GM18499 (cell line): ENCODE measurements at regions not wholly inside any gene's neighbourhood (a gene's known extent, or its start where the extent isn't known, plus 50 kb on each side); places are given as distances from the start of the nearest gene placed in this dataset.
"Not testable (repeated sequence)": the region's sequence is repeated elsewhere in the genome, so short reads cannot be mapped to it uniquely, and the experiment has no call there.

Experiments
- ATAC-seq: cut with Tn5 transposase; IDR thresholded peaks from one replicate; pipeline ENCODE4 v1.9.1; 2021; ENCODE audit warnings: moderate number of reproducible peaks; ENCODE audit not compliant: insufficient read depth, unreplicated experiment

DNA sequence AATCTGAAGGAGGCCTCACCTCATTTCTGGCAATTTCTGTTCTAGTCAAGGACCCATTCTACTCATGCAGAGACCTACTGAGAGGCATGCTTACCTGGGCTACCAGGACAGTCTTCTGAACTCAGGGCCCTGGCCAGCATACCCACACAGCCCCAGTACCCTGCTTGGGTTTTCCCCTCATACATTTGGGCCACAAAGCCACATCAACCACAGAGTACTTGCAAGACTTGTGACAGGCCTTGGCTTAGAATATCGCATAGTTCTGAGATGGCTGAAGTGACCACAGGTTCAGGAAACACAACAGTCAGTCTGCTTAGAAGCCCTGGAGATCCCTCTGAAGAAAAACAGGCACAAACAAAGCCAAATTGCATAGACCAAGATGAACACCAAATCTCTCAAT, 758.8 kb upstream of the CDH9 start:
- no peak for ATAC-seq

DNA sequence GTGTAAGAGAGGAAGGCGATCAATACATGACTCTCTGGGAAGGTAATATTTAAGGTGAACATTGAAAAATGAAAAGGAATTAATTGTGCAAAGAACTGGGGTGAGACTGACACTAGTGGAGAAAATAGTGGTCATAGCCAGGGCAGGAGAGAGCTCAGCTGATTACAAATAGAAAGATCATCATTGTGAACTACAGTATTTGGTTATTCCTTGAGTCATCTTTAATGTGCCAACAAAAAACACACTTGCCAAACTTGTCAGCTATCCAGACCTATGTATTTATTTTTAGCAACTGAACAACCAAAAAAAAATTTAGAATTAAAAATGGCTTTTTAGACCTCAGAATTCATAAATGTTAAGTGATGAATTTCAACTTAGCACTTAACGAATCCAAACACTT, 749.8 kb upstream of the CDH9 start:
- ATAC-seq: no peak

DNA sequence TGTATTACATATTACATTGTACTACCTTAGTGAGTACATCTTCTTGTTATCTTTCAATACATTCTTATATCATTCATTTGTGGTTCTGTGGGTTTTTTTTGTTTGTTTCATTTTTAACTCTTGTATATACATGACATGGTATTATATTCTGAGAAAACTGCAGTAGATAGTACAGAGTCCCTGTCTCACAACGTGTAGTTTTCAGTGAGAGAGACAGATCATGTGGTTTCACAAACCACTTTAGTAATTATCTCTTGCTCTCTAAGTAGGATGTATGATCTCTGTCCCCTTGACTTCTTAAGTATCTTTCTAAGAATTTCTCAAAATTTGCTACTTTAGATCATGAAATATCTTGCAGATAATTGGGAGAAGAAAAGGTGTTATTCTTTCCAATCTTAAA, 745.9 kb upstream of the CDH9 start:
- no peak for ATAC-seq

DNA sequence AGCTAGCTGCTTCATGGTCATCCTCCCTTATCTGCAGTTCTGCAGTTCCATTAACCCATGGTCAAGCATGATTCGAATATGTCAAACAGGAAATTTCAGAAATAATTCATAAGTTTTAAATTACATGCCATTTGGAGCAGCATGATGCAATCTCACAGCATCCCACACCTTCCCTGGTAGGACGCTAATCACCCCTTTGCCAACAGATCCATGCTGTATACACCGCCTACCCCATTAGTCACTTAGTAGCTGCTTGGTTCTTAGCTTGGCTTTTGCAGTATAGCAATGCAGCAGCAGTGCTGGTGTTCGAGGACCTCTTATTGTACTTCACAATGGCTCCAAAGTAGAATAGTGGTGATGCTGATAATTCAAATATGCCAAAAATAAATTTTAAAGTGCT, 739.7 kb upstream of the CDH9 start:
- ATAC-seq: no peak

DNA sequence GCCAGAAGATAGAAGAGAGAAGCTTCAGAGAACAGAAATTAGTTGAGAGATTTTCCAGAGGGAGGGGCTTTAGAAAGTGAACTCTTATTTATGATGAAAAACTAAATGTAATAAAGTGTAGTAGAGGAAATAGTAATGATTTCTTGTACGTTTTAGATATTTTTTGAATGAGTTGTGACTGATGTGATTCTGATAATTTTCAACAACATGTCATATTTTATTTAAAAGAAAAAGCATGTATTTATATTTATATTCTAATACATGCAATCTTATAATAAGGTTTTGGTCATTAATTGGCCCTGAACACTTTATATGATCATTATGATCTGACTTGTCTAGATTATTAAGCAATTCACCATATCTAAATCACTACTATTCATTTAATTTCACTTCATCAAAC, 735.2 kb upstream of the CDH9 start:
- ATAC-seq: no peak

DNA sequence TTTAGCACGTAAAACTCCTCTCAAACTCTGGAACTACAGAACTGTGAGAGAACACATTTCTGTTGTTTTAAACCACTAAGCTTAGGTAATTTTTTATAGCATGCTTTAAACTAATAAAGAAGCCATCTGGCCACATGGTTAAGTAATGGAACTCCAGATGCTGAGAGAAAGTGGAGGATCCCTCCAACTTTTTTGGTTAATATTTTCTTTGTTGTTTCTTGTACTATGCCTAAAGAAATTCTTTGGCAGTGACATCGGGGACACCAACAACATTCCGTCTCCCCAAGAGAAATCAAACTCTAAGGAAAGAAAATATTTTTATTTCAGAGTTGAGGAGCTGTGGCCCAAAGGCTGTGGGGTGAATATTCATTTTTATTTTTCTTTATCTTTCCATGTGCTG, 734.8 kb upstream of the CDH9 start:
- no peak for ATAC-seq

DNA sequence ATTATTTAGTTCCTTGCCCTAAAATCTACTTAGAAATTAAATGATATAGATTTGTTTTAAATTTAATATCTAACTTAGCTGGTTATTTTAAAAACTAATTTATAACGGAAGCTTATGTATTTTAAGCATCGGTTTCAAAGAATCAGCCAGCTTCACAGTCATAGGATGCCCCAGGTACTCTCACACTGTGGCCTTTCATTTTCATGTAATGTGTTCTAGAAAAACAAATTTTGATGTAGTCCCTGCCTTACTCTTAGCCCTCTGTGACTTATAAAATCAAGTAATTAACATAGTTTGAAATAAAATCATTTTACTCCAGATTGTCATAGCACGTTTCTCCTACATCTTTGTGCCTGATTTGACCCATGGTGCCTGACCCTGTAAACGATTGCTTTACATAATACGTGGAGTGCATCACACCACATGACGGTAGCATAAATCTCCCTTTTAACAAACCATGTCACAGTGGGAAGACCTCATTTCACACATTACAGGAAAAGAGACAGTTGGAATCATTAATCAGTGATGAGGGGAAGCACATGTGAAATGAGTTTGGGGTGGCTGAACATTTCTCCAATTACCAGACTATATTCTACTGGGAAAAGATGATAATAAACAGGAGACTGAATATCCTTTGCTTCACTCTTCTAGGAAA, 731.5 kb upstream of the CDH9 start:
- ATAC-seq: no peak

DNA sequence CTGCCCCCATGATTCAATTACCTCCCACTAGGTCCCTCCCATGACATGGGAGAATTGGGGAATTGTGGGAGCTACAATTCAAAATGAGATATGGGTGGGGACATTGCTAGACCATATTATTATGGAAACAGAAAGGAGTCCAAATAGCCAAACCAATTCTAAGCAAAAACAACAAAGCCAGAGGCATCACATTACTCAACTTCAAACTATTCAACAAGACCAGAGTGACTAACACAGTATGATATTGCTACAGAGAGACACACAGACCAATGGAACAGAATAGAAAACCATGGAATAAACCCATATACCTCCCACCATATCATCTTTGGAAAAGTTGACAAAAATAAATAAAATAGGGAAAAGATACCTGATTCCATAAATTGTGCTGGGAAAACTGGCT, 710.5 kb upstream of the CDH9 start:
- no peak for ATAC-seq

DNA sequence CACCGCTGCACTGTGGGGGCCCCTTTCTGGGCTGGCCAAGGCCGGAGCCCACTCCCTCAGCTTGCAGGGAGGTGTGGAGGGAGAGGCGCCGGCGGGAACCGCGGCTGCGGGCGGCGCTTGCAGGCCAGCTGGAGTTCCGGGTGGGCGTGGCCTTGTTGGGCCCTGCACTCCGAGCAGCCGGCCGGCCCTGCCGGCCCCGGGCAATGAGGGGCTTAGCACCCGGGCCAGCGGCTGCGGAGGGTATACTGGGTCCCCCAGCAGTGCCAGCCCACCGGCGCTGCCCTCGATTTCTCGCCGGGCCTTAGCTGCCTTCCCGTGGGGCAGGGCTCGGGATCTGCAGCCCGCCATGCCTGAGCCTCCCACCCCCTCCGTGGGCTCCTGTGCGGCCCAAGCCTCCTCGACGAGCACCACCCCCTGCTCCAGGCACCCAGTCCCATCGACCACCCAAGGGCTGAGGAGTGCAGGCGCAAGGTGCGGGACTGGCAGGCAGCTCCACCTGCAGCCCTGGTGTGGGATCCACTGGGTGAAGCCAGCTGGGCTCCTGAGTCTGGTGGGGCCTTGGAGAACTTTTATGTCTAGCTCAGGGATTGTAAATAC, 705.1 kb upstream of the CDH9 start:
- not testable (repeated sequence) for ATAC-seq

DNA sequence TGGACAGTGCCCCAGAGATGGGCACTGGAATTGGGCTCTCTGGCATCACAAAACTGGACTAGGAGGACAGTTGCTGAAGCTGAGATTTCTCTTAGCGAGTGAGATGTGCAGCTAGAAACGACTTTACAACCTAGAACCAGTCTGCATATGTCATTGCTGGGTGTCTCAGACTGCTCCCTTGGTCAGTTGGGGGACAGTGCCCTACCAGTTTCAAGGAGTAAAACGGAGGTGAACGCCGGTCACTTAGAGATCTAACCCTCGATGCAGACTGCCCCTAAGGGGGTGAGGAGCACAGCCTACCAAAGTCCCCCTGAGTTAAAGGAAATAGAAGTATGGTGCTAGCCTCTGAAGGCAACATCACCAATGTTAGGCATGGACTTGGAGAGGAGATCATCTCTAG, 704.4 kb upstream of the CDH9 start:
- ATAC-seq: no peak

DNA sequence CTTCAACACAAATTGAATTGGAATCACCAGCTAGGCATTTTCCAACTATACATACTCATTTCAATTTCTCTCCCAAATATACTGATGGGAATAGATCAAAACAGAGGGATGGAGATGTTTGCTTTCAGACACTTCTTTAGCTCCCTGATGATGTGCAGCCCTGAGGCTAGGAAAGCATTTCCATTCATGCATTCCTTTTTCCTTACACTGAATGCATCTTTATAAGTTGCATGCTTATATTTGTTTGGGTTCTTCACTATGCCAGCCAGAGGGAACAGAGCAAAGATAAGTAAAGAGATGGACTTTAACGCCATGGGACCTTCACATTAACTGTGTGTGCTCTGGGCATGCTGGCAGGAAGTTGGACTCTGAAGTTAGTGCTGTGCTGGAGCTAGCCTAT, 696.5 kb upstream of the CDH9 start:
- no peak for ATAC-seq

DNA sequence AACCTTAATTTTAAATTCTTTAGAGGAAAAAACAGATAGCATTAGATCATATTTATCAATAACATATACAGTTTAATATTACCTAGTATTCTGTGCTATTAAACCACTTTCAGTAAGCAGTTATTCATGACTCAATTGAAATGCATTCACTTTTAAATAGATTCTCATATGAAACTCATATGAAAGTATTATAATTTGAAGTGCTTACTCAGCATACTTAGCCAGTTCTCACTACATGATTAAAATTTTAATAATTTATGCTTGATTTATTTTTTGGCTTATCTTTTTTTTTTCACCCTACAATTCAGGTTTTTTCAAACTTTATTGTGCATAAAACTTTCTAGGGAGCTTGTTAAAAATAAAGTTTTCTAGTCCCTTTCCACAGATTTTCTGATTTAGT, 694.9 kb upstream of the CDH9 start:
- ATAC-seq: no peak

DNA sequence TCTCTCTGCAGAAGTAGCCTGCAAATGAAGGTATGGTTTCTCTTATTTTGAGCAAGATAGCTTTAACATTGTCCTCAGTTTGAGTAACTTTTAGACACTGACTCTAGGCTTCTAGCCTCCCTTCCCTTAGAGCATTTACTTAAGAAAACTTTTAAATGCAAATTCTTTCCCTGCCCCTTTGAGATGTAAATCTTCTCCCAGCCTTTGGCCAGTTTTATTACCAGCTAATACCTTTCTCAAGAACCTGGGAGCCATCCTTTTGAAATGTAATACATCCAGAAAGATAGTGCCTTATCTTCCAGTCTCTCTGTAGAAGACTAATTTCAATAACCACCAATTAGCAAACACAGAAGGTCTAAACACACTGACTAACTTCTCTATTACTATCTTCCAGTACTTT, 688.9 kb upstream of the CDH9 start:
- no peak for ATAC-seq

DNA sequence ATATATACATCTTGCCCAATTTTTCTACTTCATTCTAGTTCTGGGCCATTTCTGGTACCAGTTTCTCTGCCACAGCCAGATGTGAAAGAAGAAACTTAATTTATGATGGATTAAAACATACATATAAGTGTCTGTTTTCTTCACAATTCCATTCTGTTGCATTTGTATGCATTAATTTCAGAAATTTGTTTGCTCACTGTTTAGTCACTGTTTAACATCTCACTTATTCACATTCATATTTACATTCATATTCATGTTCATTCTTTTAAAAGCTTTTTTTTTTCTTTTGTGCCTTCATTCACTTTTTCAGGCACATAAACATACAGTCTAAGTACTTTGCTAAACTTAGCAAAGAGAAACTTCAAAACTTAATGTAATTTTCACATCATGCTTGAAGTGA, 684.0 kb upstream of the CDH9 start:
- ATAC-seq: no peak

DNA sequence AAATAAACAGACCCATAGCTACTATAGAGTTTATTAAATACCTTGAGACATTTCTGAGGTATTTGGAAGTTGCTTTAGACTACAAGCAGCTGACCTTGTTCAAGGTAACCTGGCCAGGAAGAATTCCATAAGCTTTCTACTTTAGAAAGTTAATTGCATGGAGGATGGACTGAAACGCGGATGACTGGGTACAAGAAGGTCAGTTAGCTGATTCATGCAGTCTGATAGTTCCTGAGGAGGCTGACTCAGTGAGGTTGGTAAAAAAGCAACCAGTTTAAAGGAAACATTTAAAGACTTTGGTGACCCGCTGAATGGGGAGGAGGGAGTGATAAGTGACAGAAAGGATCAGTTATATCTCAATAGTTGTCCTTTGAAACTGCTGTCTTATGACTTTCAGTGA, 670.1 kb upstream of the CDH9 start:
- no peak for ATAC-seq

DNA sequence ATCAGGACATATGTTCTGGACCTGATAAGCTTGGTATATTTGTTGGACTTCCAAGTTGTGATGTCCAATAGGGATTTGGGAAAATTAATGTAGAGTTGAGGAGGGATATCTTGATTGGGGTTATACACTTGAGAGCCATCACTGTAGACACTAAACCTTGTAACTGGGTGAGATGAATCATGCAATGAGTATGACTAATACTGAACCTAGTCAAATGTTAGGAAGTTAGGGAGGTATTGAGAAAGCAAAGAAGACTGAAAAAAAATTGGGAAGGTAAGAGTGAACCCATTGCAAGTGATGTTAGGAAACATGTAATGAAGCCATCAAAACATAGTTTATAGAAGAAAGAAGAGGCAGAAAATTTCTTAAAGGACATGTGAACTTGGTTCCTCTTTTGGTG, 668.4 kb upstream of the CDH9 start:
- no peak for ATAC-seq

DNA sequence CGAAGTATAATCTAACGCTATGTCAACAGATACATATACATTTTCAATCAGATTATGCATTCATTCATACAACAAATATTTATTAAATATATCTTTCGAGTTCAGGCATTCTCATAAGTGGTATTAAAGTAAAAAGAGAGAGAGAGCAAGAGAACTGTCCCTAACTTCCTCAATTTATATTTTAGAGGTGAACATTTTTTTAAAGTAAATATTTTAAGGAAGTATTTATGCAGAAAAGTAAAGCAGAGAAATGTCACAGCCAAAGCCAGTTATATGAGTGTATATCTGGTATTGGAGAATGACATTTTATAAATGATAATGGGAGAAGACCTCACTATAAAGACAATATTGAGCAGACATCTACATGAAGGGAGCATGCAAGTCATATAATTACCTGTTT, 667.3 kb upstream of the CDH9 start:
- no peak for ATAC-seq

DNA sequence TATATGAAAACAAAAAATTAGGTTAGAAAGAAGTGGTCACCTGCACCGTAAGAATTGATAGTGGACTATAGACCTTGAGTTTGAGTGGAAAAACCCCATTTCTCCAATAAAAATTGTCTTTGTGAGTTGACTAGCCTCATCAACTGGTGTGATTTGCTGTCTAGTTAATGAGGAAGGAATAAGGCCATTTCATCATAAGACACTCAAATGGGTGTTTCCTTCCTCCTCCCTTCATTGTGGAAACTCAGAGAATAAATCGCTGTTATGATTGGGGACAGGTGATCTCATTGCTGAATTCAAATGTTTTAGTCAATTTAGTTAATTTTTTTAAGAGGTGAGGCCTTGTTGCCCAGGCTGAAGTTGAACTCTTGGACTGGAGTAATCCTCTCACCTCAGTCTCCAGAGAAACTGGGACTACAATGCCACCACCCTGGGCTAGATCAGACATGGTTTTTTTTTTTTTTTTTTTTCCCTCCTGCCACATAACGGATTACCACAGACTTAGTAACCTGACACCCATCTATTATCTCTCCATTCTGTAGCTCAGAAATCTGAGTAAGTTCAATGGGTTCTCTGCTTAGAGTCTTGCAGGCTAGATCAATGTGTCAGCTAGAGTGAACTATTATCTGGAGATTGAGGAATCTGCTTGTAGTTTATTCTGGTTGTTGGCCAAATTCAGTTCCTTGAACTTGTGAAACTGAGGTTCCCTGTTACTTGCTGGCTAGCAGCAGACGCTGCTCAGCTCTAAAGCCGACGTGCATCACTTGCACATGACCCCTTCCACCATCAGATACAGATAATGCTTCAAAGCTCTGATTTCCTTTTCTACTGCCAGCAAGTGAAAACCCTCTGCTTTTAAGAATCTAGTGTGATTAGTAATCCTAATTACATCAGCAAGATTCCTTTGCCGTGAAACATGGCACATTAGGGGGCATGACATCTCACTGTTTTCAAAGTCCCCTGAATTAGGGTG, 663.8 kb upstream of the CDH9 start:
- ATAC-seq: no peak

DNA sequence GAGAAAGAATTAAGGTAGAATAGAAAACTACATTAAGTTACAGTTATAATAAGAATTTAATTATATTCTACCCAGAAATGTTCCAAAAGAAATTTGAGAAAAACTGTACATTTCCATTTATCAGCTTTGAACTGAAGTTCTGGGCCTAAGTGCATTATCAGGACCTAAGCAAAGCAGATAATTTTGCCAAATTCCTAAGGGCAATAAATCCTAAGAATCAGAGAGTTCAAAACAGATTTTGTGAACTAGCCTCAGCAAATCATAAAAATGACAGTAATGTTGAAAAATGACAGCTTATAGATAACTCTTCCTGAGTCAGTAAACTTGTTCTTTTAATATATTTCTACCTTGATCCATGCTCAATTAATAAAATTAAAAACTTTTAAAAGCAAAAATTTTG, 662.1 kb upstream of the CDH9 start:
- ATAC-seq: no peak

DNA sequence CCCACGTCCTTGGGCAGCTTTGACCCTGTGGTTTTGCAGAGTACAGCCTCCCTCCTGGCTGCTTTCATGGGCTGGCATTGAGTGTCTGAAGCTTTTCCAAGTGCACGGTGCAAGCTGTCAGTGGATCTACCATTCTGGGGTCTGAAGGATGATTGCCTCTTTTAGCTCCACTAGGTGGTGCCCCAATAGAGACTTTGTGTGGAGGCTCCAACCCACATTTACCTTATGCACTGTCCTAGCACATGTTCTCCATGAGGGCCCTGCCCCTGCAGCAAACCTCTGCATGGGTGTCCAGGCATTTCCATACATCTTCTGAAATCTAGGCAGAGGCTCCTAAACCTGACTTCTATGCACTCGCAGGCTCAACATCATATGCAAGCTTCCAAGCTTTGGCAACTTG, 644.2 kb upstream of the CDH9 start:
- ATAC-seq: no peak

DNA sequence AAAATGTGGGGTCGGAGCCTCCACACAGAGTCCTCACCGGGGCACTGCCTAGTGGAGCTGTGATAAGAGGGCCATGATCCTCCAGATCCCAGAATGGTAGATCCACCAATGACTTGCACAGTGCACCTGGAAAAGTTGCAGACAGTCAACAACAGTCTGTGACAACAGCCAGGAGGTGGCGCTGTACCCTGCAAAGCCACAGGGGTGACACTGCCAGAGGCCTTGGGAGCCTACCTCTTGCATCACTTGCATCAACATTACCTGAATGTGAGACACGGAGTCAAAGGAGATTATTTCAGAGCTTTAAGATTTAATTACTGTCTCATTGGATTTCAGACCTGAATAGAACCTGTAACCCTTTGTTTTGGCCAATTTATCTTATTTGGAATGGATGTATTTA, 614.1 kb upstream of the CDH9 start:
- no peak for ATAC-seq
